Fibroblast of skin of right quadriceps (primary cell): ENCODE measurements at regions not wholly inside any gene's neighbourhood (a gene's known extent, or its start where the extent isn't known, plus 50 kb on each side); places are given as distances from the start of the nearest gene placed in this dataset.

ENCODE experiments used
- DNase-seq: peaks from one replicate; pipeline ENCODE4 v3.0.0-alpha.2; 2013

GRCh38 chr6:149218915-149219314 is 98.6 kb upstream of the TAB2 start:
- DNase-seq = no peak

- no peak for DNase-seq
Observed at GRCh38 chr6:149220882-149221773, 96.4 kb upstream of the TAB2 start.

DNA sequence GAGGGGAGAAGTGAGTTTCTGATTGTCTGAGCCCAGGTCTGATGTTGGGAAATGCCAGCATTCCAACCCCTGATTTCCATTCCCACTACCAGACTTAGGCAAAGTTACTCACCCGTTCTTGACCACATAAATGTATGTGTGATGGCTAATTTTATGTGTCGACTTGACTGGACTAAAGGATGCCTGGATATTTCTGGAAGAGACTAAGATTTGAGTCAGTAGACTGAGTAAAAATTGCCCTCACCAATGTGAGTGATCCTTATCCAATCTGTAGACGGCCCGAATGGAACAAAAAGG is 95.8 kb upstream of the TAB2 start:
- DNase-seq = peak; percentile 67

GRCh38 chr6:149223120-149223903 is 94.2 kb upstream of the TAB2 start:
- no peak for DNase-seq

- DNase-seq = no peak
Observed at GRCh38 chr6:149223904-149224351, 93.6 kb upstream of the TAB2 start.

DNA sequence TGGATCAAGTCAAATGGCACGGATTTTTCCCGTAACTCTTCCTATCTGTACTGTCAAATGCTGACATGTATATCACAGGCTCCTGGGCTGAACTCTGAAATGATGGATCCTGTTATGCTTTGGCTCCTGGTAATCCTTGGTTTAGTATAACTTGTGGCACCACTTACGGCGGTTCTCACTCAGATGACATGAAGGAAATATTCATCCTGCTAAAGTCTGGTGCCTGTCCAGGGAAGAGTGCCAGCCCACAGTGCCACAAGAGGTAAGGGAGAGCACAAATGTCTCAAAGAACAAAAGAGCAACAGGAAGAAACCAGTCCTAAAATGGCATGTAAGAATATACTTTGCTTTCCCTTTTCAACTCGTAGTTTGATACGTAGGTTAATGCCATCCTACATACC is 93.1 kb upstream of the TAB2 start:
- no peak for DNase-seq

DNA sequence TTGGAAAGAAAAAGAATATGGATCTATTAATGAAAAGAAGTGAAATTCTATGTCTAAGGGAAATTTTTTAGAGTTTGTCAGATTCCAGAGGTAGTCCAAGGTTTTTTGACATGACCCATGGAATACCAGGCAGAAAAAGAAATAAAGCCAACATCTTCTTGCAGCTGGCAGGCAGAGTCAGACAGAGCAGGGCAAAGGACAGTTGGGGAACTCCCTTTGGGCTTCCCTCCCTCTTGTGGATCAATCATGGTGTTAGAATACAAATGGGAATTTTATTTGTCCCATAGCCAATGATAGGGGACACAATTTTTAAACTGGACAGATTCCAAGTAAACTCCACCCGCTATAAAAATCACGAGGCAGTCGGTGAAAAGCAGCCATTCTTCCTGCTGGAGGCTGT is 92.1 kb upstream of the TAB2 start:
- DNase-seq = no peak

DNA sequence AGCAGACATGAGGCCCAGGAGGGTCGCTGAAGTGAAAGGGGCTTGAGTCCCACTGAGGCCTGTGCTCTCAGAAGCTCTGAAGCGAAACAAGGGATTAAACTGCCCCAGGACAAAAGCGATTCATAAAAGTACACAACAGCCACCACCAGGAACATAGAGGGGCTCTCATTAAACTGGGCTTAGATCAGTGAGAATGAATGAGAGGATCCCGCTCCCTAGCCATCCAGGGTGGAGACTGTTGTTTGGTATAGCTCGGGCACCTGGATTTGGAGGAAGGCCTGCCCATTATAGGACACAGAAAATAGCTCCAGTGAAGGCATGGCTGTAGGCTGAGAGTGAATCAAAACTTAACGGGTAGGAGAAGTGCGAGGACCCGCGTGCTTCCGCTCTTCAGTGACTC is 91.6 kb upstream of the TAB2 start:
- no peak for DNase-seq

GRCh38 chr6:149227796-149228195 is 89.7 kb upstream of the TAB2 start:
- DNase-seq = no peak

DNA sequence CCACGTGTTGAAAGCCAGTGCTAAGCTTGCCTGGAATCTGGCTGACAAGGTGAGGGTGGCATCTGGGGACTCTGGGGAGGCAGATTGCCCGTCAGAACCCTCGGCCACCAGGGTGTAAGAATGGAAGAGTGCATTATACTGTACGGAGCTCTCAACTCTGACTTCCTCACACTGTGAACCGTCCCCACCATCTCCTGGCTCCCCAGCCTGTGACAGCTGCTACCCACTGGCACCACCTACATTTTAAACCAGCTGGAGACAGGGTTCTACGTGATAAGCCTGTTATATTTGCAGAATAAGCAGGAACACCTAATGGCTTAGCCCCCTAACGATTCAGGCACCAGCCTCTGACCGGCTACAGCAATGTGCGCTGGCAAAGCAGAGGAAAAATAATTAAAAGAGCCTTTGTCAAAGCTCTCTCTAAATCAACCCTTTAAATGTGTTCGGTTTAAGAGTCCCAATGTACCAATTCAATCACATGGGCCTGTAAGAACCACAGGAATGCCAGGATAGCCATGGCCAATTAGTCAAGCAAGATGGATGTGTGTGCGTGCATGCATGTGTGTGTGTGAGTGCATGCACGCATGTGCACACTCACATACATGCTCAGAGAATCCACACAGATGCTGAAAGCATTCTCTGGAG is 89.1 kb upstream of the TAB2 start:
- no peak for DNase-seq

DNA sequence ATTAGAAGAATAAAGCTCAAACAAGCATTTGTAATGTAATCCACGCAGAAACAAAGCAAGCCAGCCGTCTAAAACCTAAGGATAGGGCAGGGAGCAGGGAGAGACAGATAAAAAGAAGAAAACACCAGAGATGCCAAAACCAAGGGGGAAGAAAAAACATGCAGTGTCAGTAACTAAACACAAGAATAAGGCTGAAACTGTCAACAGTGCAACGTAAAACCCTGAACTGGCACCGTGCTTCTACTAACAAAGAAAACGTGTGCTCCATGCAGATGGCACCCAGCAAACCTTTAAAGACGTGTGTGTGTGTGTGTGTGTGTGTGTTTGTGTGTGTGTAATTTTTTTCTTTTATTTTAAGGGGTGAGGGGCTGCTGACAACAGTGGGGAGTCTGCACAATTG is 88.4 kb upstream of the TAB2 start:
- no peak for DNase-seq

DNA sequence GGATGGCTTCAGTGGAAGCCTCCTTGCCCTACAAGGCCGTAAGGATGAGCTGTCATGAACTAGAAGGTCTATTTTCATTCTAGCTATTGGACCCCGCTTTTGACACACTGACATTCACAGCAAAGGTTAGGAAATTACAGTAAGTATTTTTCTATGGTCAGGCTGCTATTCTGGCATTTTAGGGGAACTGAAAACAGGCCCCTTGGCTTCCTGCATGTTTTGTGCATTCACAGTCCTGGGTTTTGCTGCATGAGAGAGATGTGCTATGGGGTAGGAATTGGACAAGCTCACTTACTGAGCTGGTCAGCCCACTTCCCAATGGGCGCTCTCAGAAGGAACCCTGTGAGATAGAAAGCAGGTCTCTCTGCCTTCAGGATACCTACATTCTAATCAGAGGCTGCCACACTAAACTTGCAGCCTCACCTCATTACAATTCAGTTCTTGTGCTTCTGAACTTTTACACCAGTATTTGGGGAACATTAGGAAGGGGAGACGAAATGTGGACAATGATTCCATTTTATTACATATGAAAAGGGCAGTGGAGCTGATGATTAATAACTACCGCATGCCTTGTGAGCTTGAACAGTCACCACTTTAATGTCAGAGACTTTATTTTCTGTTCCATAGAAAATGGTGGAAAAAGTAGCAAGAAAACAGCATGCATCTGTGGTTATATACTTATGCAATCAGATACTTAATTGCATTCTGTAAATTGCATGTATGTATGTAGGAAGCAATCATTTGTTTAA is 86.6 kb upstream of the TAB2 start:
- no peak for DNase-seq

GRCh38 chr6:149231778-149232177 is 85.7 kb upstream of the TAB2 start:
- no peak for DNase-seq

DNA sequence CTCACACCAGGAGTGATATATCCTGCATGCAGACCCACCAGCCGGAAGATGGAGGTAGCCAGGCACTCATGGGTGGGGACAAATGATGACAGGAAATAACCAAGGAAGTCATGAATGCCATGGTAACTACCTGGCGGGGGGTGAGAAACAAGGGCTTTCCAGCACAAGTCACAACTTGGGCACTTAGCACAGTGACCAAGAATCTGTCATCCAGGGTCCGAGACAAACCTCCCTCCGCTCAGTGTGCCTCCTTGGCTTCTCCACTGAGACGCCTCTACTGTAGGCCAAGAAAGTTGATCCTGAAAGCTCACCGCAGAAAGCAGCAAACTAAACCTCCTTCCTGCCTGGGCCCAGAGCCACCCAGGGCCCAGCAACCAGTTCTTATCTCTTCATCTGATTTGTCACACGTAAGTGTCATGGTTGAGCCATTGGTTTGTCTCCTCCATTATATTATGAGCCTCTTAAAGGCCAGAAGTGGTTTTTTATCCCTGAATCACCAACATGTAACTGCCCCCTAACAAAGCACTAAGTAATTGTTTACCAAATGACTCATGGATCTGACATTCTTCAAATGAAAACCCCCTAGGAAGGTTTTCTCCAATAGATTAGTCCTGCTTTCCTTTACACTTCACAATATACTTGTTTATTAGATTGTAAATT is 84.3 kb upstream of the TAB2 start:
- DNase-seq = peak; percentile 91

DNA sequence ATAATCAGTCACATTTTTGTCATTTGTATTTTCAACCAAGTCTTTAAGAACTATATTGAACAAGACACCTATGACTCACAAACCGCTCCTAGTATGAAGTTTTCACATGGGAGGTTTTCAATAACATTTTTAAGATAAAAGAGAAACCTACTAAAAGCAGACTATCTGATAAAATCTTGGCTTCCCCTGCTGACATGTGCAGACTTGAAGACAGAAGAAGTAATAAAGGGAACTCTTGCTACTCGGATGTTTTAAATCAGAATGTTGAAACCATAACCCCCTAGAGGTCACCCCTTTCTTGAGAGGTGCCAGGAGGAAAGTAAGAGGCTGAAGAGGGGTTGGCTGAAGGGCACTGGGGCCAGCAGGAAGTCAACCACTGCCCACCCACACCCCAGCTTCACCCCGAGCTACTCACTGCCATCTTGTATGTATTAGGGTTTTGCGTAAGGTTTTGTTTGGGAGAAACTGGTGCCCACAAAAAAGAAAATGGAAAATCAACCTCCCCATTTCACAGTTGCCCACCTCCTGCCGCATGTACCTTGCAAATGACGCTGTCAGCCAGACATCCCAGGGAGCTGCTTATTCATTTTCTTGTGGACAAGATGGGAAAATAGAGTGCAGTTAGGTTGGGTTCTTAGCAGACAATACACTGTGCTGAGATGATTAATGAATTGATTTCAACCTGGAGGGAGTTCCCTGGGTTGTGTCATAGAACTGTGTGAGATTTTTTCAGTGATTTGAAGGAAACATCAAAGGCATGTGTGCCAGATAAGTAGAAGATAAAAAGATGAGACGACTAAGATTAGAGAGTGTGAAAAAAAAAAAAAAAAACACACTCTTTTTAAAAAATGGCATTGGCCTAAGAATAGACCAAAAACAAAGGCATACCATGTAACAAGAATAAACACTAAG is 83.2 kb upstream of the TAB2 start:
- peak; percentile 38 for DNase-seq

DNA sequence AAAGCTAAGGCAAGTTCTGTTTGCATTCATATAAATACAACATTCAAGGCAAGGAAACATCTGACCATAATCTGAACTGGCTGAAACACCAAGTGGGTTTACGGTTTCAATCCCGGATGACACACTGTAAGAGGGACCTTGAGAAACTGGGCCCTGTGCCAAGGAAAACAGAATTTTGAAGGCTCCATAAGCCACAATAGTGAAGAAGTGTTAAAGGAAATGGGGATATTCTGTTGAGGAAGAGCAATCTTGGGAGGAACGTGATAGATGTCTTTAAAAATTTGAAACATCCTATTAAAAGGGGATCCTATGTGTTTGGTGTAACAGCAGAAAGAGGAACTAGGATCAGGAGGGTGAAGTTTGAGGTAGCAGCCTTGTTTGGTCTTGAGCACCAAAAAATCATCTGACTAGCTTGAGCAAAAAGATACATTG is 82.4 kb upstream of the TAB2 start:
- DNase-seq = peak; percentile 87

DNA sequence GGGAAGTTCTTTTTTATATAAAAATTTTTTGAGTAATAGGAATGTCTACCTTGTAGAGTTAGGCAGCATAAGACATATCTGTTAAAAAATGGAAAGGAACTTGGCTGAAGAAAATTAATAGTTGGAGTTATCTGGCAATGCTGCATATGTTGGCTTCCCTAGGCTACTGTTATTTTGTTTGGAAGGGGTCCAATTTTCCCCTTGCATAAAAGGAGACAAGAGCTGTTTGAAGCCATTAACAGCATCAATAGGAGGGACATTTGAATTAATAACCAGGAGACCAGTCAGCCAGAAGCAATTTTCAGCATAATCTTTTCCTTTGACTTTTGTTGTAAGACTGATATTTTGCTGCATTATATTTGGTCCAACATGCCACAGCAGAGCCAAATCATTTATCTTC is 80.9 kb upstream of the TAB2 start:
- DNase-seq = peak; percentile 21

GRCh38 chr6:149237464-149237863 is 80.0 kb upstream of the TAB2 start:
- no peak for DNase-seq

DNA sequence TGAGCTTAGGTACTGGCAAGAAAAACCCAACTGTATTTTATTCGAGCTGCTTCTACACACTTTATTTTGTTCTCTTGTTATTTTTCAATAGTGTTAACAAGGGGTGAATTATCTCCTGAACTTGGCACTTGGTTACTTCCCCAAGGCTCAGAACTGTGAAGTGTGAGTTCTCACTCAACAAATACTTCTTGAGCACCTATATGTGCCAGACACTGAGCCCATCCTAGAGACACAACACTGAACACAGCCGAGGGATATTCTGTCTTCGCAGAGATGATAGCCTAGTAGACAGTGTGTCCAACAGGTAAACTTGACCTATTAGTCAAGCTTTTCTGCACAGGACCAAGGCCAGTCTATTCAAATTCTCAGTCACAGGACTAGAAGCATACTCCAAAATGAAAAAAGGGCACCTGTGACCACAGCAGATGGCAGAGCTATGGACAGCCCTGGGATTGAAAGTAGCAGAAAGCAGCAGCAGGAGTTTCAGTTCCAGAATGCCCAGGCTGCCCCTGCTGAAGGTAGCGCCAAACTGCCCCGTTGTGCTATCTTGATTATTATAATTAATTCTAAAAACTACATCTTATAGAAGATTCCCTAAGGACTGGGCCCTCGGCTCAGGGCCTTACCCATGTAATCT is 77.8 kb upstream of the TAB2 start:
- no peak for DNase-seq

GRCh38 chr6:149242883-149243282 is 74.6 kb upstream of the TAB2 start:
- DNase-seq = no peak

DNA sequence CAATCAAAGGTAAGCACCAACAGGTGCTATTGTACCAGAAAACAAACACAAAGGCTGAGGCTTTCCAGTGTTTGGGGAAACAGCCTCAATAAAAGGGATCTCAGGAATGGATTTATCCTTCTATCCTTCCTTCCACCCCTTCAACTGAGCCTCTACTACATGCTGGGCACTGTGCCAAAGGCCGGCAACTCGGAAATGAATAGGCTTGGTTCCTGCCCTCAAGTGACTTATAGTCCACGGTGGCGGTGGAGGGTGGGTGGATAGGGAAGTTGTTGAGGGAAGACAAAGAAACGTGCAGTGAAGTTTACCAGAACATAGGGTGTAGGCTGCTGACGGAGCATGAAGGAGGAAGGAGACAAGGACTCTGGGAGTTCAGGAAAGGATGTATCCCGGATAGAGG is 73.4 kb upstream of the TAB2 start:
- no peak for DNase-seq
